Sigmoid colon (tissue), 6 donors: ENCODE measurements at regions not wholly inside any gene's neighbourhood (a gene's known extent, or its start where the extent isn't known, plus 50 kb on each side); places are given as distances from the start of the nearest gene placed in this dataset.

Source experiments
- DNase-seq: peaks from one replicate; pipeline ENCODE4 v3.0.0-alpha.2; 2019
- H3K27ac ChIP-seq, 4 donors: fragments of 200-600 bp; sonication (generic); one replicate each; pipeline ENCODE4 v1.5.1; 2016 to 2019; ENCODE audit warnings: mild to moderate bottlenecking in 1 of 4
- H3K27me3 ChIP-seq, 3 donors: fragments of 200-600 bp; sonication (generic); one replicate each; pipeline ENCODE4 v1.5.1; 2019; ENCODE audit warnings: mild to moderate bottlenecking in 1 of 3
- H3K36me3 ChIP-seq, 4 donors: fragments of 200-600 bp; sonication (generic); one replicate each; pipeline ENCODE4 v1.5.1; 2016 to 2019
- H3K4me1 ChIP-seq, 4 donors: fragments of 200-600 bp; sonication (generic); one replicate each; pipeline ENCODE4 v1.5.1; 2017 to 2019
- H3K4me3 ChIP-seq, 4 donors: fragments of 200-600 bp; sonication (generic); one replicate each; pipeline ENCODE4 v1.5.1; 2017 to 2019; ENCODE audit warnings: mild to moderate bottlenecking in 2 of 4, moderate library complexity in 1 of 4
- H3K9me3 ChIP-seq, 4 donors: fragments of 200-600 bp in 3 of 4; sonication (generic) in 3 of 4; one replicate each; pipeline versions ENCODE4 v1.5.1 to v1.6.1; 2013 to 2019
- EP300 ChIP-seq, 4 donors: sonication (generic); formaldehyde crosslinking; IDR thresholded peaks; one replicate each; pipeline ENCODE4 v1.6.1; 2017; ENCODE audit warnings: antibody characterized with exemption in 4 of 4
- POLR2A ChIP-seq, 2 donors: fragments of 450-650 bp; IDR thresholded peaks; one replicate each; pipeline ENCODE4 v1.6.1; 2016; ENCODE audit warnings: antibody characterized with exemption in 2 of 2, mild to moderate bottlenecking in 2 of 2, moderate library complexity in 2 of 2
- POLR2AphosphoS5 ChIP-seq, 4 donors: sonication (generic); formaldehyde crosslinking; IDR thresholded peaks; one replicate each; pipeline ENCODE4 v1.6.1; 2017; ENCODE audit warnings: antibody characterized with exemption in 4 of 4
- WGBS, 2 donors: extraction: QIAGEN DNeasy Blood & Tissue Kit; methylation state at CpG; one replicate each; pipeline ENCODE4 v1.1.7; 2013; 5-methylcytosine and 5-hydroxymethylcytosine counted together
- intact Hi-C: fragments of 100-400 bp; cut with DNase I; formaldehyde crosslinking; loops from one replicate; pipeline ENCODE4 v1.15.1; 2023
- TF ChIP-seq, protein P1 (sequence below), 4 experiments: fragments of 450-650 bp in 3 of 4; fragments of 200-600 bp in 1 of 4; IDR thresholded peaks; one replicate each; pipeline ENCODE4 v1.5.1; 2016 to 2019; ENCODE audit warnings: antibody characterized with exemption in 4 of 4, mild to moderate bottlenecking in 3 of 4, moderate library complexity in 2 of 4
- donor health status: healthy with polysubstance abuse.
- donor health status: healthy.

DNA sequence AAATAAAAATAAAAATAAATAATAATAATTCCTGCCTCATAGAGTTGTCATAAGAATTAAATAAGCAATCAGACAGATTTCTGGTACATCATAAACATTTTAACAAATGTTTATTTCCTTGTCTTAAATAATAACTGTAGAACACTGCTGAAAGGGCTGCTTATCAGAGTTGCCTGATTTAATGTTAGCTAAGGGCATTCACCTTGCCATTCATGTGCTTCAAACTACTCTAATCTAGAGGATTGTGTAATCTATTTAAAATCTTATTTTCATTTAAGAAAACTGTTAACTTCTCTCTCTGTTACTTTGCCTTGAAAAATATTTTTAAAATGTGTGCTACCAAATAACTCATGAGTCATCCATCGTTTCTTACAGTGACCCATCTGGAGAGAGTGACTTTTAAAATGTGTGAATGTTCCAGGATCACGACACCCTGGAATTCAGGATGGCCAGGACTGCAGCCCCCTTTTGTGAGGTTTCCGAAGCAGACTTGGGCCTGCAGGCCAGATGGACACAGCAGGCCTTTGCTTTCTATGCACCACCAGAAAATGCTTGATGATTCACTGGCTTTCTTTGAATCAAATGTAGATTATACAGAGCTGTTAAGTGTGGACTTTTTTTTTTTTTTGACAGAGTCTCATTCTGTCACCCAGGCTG lies 109.1 kb upstream of the TNS3 start:
- DNase-seq: no peak
- Histone ChIP-seq H3K27me3 (no peaks in the 10 kb centered on the region), H3K4me1 (peaks cover 0 to 24% (median 14%) of the 10 kb centered on the region in 4 donors), H3K36me3 (no peaks in the 10 kb centered on the region), H3K4me3 (no peak overlapping the region), H3K27ac (peak overlapping the region; percentile 31 to 66 (median 50)), H3K9me3 (no peaks in the 10 kb centered on the region)
- intact Hi-C loops: no loop called here
- peak in 2 of 4 donors; percentile 37 to 51 for TF ChIP-seq POLR2AphosphoS5 (IDR thresholded peaks at IDR 0.05)
- no peak for TF ChIP-seq EP300 (IDR thresholded peaks at IDR 0.05)
- WGBS, 2 donors: 55 to 72% methylated on average over 3 of the region's 3 CpGs

DNA sequence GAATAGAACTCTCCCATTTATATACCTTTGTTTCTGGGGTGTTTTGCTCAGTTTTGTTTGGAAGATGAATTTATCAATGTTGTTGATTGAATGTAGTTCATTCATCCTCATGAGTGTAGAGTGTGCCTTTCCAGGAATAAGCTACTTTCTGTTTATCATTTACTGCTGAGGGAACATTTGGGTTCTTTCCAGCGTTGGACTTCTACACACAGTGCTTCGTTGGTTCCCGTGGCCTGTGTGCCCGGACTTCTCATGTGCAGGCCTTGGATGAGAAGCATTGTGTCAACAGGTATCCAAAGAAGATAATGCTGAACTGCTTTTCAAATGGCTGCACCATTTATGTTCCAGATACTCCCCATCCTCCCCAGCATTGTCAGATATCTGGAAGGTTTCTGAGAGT lies 107.6 kb upstream of the TNS3 start:
- H3K27ac ChIP-seq: no peak overlapping the region
- WGBS, 2 donors: 61 to 77% methylated on average over 4 of the region's 4 CpGs

DNA sequence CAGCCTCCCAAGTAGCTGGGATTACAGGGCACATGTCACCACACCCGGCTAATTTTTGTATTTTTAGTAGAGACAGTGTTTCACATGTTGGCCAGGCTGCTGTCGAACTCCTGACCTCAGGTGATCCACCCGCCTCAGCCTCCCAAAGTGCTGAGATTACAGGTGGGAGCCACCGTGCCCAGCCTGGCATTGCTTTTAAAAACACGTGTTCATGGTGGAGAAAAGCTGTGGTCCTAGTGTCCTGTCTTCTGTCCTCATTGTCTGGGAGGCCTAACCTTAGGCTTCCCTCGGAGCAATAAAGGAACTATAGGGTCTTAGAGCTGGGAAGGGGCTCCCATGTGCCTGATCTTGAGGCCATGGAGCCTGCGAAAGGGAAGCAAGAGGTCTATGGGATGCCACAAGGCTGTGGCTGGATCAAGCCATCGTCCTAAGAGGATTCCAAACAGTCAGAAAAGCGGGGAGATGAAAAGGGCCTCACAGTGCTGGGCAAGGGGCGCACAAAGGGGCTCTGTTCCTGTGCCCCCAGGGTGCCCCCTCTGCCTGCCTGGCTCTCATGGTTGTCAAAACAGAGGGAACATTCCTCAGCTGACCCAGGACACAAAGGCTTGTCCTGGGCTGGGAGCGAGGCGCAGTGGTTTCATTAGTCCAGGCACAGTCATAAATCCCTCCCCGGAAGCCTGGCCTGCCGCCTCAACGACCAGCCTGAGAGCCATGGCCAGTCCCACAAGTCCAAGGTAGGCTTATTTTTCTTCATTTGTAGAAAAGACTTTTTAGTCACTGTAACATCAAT lies 106.6 kb upstream of the TNS3 start:
- DNase-seq: peak; percentile 69
- TF ChIP-seq, protein P1, sequence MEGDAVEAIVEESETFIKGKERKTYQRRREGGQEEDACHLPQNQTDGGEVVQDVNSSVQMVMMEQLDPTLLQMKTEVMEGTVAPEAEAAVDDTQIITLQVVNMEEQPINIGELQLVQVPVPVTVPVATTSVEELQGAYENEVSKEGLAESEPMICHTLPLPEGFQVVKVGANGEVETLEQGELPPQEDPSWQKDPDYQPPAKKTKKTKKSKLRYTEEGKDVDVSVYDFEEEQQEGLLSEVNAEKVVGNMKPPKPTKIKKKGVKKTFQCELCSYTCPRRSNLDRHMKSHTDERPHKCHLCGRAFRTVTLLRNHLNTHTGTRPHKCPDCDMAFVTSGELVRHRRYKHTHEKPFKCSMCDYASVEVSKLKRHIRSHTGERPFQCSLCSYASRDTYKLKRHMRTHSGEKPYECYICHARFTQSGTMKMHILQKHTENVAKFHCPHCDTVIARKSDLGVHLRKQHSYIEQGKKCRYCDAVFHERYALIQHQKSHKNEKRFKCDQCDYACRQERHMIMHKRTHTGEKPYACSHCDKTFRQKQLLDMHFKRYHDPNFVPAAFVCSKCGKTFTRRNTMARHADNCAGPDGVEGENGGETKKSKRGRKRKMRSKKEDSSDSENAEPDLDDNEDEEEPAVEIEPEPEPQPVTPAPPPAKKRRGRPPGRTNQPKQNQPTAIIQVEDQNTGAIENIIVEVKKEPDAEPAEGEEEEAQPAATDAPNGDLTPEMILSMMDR (IDR thresholded peaks at IDR 0.05): no peak
- TF ChIP-seq POLR2A (IDR thresholded peaks at IDR 0.05) (no peak), EP300 (IDR thresholded peaks at IDR 0.05) (no peak), POLR2AphosphoS5 (IDR thresholded peaks at IDR 0.05) (no peak)
- Histone ChIP-seq H3K9me3 (no peaks in the 10 kb centered on the region), H3K27me3 (no peaks in the 10 kb centered on the region), H3K4me3 (no peak overlapping the region), H3K27ac (peak overlapping the region in 2 of 4 donors; percentile 19 to 41), H3K4me1 (peaks cover 0 to 15% (median 7%) of the 10 kb centered on the region in 4 donors), H3K36me3 (no peaks in the 10 kb centered on the region)
- WGBS, 2 donors: 85 to 92% methylated on average over 15 of the region's 15 CpGs
- intact Hi-C loops: no loop called here

More for the DNA sequence above, 107.6 kb upstream of the TNS3 start:
- intact Hi-C loops: no loop called here
- Histone ChIP-seq H3K36me3 (no peaks in the 10 kb centered on the region), H3K9me3 (no peaks in the 10 kb centered on the region), H3K27me3 (no peaks in the 10 kb centered on the region), H3K4me1 (peaks cover 0 to 22% (median 13%) of the 10 kb centered on the region in 4 donors), H3K4me3 (no peak overlapping the region)
- no peak for TF ChIP-seq POLR2A (IDR thresholded peaks at IDR 0.05)
- TF ChIP-seq EP300 (IDR thresholded peaks at IDR 0.05): no peak
- TF ChIP-seq POLR2AphosphoS5 (IDR thresholded peaks at IDR 0.05): no peak
- TF ChIP-seq, protein P1 (IDR thresholded peaks at IDR 0.05): no peak
- DNase-seq: no peak

DNA sequence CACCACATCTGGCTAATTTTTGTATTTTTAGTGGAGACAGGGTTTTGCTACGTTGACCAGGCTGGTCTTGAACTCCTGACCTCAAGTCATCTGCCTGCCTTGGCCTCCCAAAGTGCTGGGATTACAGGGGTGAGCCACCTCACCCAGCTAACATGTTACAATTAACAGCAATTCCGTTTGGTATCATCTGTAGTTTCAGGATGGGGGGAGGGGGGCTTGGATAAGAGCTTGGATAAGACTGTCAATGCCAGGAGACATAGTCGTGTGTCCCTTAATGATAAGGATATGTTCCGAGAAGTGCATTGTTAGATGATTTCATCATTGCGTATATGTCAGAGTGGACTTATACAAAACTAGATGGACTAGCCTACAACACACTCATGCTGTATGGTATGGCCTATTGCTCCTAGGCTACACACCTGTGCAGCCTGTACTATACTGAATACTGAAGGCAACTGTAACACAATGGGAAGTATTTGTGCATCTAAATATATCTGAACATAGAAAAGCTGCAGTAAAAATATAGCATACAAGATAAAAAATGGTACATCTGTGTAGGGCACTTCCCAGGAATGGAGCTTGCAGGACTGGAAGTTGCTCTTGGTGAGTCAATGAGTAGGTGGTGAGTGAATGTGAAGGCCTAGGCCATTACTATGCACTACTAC lies 103.9 kb upstream of the TNS3 start:
- Histone ChIP-seq H3K4me1 (peaks cover 0 to under 1% (median under 1%) of the 10 kb centered on the region in 4 donors), H3K27ac (no peak overlapping the region), H3K36me3 (no peaks in the 10 kb centered on the region), H3K9me3 (no peaks in the 10 kb centered on the region), H3K4me3 (no peak overlapping the region), H3K27me3 (no peaks in the 10 kb centered on the region)
- WGBS, 2 donors: 91 to 92% methylated on average over 5 of the region's 5 CpGs
- DNase-seq: no peak
- intact Hi-C loops: no loop called here
- no peak for TF ChIP-seq POLR2AphosphoS5 (IDR thresholded peaks at IDR 0.05)
- no peak for TF ChIP-seq POLR2A (IDR thresholded peaks at IDR 0.05)
- TF ChIP-seq EP300 (IDR thresholded peaks at IDR 0.05): no peak
- TF ChIP-seq, protein P1 (IDR thresholded peaks at IDR 0.05): no peak

- TF ChIP-seq POLR2A (IDR thresholded peaks at IDR 0.05) (no peak), POLR2AphosphoS5 (IDR thresholded peaks at IDR 0.05) (no peak), EP300 (IDR thresholded peaks at IDR 0.05) (no peak)
- TF ChIP-seq, protein P1 (IDR thresholded peaks at IDR 0.05): no peak
- no peaks in the 10 kb centered on the region for H3K36me3 ChIP-seq
- 85 to 86% methylated on average over 3 of the region's 3 CpGs for WGBS, 2 donors
- no peak overlapping the region for H3K4me3 ChIP-seq
- intact Hi-C loops: no loop called here
- no peak for DNase-seq
- H3K27me3 ChIP-seq: no peaks in the 10 kb centered on the region
- H3K27ac ChIP-seq: no peak overlapping the region
- H3K4me1 ChIP-seq: no peaks in the 10 kb centered on the region
- no peaks in the 10 kb centered on the region for H3K9me3 ChIP-seq
Measured at GRCh38 chr7:47685151-47685550, 103.2 kb upstream of the TNS3 start.
